ENCODE measurements at regions not wholly inside any gene's neighbourhood (a gene's known extent, or its start where the extent isn't known, plus 50 kb on each side); places are given as distances from the start of the nearest gene placed in this dataset.
"Not testable (repeated sequence)": the region's sequence is repeated elsewhere in the genome, so short reads cannot be mapped to it uniquely, and the experiment has no call there.

- no peak for DNase-seq (ENCODE audit: low read depth in 2 of 2)
These were observed 349.4 kb upstream of the PAPPA start for GRCh38 chr9:115804206-115804605.

DNA sequence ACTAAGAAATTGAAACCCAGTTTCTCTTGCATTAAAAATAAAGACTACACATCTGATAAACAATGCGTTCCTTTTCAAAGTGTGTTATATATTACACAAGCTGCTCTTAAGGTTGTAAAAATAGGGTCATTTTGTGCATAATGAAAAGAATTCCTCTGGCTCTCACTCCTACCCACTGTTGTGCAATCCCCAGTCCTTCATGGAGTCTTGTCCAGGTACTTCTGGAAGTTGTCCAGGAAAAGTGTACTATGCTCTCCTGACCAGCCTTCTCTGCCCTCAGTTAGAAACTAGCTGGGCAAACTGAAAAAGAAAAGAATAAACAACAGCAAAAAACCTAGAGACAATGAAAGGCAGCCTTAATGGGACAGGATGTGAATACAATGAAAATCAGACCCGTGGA lies 345.5 kb upstream of the PAPPA start:
- no peak for DNase-seq (ENCODE audit: low read depth in 2 of 2)

DNA sequence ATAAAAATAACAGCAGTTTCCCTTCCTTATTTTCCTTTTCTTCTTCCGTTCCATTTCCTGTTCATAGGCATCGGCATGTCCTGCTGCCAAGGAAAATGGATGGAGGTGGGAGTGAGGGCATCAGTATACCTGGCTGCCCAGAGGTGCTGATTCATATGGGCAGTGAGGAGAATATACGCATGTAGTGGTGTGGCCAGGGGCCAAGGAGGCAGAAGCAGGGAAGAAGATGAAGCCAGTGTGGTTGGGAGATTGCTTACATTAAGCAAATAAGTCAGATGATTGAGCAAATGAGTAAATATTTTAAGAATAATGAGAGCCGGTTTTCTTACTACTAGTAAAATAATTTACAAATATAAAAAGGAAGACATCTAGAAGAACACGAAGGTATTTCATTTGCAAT lies 344.9 kb upstream of the PAPPA start:
- DNase-seq (ENCODE audit: low read depth in 2 of 2), result no peak

DNA sequence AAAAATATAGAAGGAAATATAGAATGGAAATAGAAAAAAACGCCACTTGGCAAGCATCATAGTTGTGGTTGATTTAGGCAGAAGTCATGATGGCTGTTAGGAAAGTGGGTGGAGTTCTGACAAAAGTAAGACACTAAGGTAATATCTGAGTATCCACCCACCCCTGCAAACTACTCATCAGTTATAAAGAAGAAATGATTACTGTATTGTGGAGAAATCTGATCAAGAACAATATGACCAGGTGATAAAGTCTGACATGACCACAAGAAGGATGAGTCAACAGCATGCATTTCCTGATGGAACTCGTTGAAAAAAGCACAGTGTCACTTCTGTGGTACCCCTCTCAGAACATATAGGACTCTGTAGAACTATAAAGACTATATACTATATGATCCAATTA lies 343.4 kb upstream of the PAPPA start:
- DNase-seq (ENCODE audit: low read depth in 2 of 2), result no peak

GRCh38 chr9:115814081-115814480 lies 339.5 kb upstream of the PAPPA start:
- no peak for DNase-seq (ENCODE audit: low read depth in 2 of 2)

DNA sequence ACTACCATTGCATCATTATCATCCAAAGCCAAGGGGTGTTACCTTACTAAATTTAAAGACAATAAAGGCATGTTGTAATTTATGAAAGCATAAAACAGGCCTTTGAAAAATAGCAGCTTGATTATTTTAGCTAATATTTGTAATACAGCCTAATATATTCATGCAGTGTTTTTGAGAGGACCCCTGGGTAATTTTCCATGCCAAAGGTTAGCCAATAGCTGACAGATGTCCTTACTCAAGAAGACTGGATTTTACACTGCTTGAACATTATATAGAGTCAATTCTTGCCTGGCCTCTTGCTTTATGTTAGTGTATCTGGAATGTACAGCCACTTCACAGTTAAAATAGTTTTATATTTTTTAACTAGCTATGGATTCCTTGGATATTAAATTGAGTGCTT lies 337.8 kb upstream of the PAPPA start:
- no peak for DNase-seq (ENCODE audit: low read depth in 2 of 2)

- not testable (repeated sequence) for DNase-seq (ENCODE audit: low read depth in 2 of 2)
These were observed 334.9 kb upstream of the PAPPA start for GRCh38 chr9:115818651-115819050.

DNA sequence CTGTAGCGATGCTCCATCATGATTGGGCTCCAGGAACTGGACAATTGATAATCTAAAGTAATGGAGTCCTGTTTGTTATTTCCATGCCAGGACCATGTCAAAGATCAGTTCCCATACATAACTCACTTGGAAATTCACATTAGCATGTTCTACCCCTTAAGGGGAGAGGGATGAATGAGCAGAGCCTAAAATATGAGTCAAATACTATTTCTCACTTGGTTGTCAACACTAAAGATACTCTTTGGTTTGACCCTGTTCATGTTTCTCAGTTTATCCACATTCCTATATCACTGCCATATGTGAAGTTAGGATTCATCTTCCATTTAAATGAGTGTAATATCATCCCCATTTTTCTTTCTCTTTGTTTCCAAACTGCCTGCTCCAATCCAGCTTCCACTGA lies 321.6 kb upstream of the PAPPA start:
- no peak for DNase-seq (ENCODE audit: low read depth in 2 of 2)

DNA sequence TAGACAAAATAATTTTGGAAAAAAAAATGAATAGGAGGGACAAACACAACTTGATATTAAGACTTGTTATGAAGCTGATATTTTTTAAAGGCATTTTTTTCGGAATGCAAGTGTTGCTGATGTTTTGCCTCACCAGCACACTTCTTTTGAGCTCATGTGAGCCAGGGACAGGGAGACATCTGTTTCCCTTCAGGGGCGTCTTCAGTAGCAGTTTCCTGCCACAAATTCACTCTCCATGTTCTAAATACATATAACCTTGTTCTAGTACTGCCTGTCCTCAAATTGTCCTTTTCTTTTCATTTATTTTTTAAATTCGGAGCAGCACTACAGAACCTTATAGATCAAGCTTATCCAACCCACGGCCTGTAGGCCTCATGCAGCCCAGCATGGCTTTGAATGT lies 316.0 kb upstream of the PAPPA start:
- no peak for DNase-seq (ENCODE audit: low read depth in 2 of 2)

DNA sequence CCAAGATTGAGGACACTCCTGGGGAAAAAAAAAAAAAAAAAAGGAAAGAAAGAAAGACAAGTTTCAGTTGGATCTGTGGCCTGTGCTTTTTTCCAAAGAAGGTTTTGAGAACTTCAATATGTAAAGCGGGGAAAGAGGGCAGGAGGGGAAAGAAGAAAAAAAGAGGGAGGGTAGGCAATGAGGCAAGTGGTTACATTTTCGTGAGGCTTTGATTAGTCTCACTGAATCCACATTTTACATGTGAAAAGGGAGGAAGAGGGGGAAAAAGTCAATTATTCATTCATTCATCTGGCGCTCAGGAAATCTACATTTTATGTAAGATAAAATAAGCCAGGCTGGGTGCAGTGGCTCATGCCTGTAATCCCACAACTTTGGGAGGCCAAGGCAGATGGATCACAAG lies 315.2 kb upstream of the PAPPA start:
- DNase-seq (ENCODE audit: low read depth in 2 of 2), result no peak

DNA sequence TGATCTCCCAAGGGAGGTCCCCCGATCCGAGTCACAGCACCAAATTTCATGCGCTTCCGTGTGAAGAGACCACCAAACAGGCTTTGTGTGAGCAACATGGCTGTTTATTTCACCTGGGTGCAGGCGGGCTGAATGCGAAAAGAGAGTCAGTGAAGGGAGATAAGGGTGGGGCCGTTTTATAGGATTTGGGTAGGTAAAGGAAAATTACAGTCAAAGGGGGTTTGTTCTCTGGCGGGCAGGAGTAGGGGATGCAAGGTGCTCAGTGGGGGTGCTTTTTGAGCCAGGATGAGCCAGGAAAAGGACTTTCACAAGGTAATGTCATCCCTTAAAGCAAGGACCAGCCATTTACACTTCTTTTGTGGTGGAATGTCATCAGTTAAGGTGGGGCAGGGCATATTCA lies 309.2 kb upstream of the PAPPA start:
- not testable (repeated sequence) for DNase-seq (ENCODE audit: low read depth in 2 of 2)

DNA sequence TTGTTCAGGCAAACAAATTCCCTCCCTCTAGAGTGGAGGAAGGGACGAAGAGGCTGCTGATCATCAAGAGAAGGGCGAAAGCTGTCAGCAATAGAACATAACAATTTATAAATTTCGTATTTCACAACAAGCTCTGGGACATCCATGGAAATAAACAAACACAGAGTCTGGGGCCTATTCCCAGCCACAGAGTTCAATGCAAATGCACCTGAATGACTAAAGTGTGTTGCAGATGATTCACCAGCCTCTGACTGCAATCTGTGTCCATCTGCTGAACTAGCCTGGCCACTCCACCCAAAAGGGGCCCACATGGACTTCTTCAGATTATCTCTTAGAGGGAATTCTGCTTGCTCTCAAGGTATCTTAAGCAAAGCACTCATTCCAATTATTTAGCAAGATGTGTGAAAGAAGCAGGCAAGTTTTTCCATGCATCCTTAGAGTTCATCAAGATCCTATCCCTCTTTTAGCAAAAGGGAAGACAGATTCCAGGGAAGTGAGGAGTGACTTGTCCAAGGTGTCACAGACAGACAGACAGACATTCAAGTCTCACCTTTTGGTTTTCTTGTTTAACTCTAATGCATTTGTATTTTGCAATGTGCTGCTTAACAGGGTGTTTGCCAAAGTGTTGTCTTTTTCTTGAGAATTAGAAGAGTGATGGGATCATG lies 307.8 kb upstream of the PAPPA start:
- DNase-seq (ENCODE audit: low read depth in 2 of 2), result no peak

- DNase-seq (ENCODE audit: low read depth in 2 of 2), result no peak
These were observed 306.4 kb upstream of the PAPPA start for GRCh38 chr9:115847216-115847615.

- no peak for DNase-seq (ENCODE audit: low read depth in 2 of 2)
These were observed 303.7 kb upstream of the PAPPA start for GRCh38 chr9:115849679-115850412.

- DNase-seq (ENCODE audit: low read depth in 2 of 2), result no peak
These were observed 302.9 kb upstream of the PAPPA start for GRCh38 chr9:115850548-115851304.

- no peak for DNase-seq (ENCODE audit: low read depth in 2 of 2)
These were observed 298.0 kb upstream of the PAPPA start for GRCh38 chr9:115855458-115856133.

DNA sequence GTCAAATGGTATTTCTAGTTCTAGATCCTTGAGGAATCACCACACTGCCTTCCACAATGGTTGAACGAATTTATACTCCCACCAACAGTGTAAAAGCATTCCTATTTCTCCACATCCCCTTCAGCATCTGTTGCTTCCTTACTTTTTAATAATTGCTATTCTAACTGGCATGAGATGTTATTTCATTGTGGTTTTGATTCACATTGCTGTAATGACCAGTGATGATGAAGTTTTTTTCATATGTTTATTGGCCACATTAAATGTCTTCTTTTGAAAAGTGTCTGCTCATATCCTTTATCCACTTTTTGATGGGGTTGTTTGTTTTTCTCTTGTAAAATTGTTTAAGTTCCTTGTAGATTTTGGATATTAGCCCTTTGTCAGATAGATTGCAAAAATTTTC lies 295.2 kb upstream of the PAPPA start:
- not testable (repeated sequence) for DNase-seq (ENCODE audit: low read depth in 2 of 2)

DNA sequence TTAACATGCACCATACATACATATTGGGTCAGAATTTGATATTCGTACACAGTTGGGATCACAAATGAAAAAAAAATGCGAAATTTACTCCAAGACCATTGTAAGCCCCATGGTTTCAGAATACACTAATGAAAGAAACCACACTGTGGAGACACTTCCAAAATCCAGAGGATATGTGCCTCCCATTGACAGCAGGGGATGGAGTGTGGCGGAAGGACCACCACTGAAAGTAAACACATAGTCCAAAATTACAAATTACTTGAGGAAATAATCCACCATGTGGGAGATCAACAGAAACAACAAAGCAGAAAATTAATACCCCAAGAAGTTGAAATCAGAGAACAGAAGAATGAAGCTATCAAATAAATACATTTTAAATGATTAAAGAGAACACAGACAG lies 291.6 kb upstream of the PAPPA start:
- DNase-seq (ENCODE audit: low read depth in 2 of 2), result no peak

DNA sequence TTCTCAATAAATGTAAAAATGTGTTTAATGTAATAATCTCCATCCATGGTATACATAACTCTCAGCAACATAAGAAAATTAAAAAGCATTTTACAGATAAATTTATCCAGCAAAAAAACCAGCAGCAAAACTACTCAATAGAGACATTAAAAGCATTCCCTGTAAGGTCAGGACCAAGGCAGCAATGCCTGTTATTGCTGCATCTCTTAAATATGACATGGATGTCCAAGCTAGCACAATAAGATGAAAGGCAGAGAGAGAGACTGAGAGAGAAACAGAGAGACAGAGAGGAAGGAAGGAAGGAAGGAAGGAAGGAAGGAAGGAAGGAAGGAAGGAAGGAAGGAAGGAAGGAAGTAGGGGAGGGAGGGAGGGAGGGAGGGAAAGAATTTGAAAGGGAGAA lies 289.0 kb upstream of the PAPPA start:
- no peak for DNase-seq (ENCODE audit: low read depth in 2 of 2)

DNA sequence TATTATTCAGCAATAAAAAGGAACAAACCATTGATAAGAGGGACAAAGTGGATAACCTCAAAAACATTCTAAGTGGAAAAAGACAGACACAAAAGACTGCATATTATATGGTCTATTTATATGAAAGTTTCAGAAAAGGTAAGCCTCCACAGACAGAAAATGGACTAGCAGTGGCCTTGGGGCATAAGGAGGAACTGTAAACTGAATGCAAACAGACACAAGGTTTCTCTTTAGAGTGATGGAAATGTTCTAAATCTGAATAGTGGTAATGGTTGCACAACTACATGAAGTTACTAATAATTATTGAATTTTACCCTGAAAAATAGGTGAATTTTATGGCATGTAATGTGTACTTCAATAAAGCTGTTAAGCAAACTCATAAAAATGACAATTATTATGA lies 286.3 kb upstream of the PAPPA start:
- DNase-seq (ENCODE audit: low read depth in 2 of 2), result no peak

GRCh38 chr9:115877852-115878438 lies 275.6 kb upstream of the PAPPA start:
- DNase-seq (ENCODE audit: low read depth in 2 of 2), result no peak

DNA sequence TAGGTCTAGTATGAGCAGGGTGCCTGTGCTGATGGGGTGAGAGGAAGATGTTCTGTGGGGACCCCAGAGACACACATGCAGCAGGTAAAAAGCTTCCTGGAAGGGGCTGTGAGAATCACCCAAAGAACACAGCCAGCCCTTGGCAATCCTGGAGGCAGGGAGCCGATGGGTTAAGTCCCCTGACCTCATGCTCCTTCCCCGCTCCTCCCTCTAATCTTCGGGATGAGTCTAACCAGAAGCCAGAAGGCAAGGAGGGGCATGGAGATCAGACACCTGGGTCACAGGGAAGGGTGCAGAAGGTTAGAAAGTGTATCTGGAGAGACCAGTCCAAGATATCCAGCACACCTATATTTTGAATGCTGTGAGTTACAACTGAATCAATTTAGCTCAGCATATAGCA lies 274.1 kb upstream of the PAPPA start:
- no peak for DNase-seq (ENCODE audit: low read depth in 2 of 2)
